GM18505 (cell line): ENCODE measurements at regions not wholly inside any gene's neighbourhood (a gene's known extent, or its start where the extent isn't known, plus 50 kb on each side); places are given as distances from the start of the nearest gene placed in this dataset.

Experiments used
- ATAC-seq: cut with Tn5 transposase; IDR thresholded peaks from one replicate; pipeline ENCODE4 v1.9.1; 2021; ENCODE audit not compliant: unreplicated experiment
- POLR2A ChIP-seq: IDR thresholded peaks from 4 replicates; pipeline ENCODE4 v1.6.1; 2011; ENCODE audit warnings: borderline replicate concordance; ENCODE audit not compliant: insufficient read depth, insufficient read length; ENCODE audit errors: extremely low read depth

DNA sequence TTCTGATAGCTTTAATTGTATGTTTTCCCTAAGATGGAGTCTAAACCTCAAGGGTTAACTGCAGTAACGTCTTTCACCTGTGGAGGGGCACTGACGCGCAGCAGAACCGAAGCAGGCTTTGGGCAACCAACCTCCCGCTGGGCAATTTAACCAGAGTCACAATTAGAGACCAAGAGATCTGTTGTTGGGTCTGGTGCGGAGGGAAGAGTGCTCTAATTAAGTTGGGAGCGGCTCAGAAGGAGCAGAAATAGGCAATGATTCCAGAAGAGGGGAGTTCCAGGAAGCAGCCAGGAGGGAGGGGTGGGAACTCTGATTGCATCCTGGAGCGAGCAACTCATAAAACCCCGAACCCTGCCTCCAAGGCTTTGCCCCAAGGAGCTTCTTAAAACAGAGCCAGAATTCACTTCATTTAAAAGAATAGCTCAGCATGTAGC, 245.8 kb downstream of the PAX3 start:
- ATAC-seq = peak; percentile 80
- no peak for TF ChIP-seq POLR2A

DNA sequence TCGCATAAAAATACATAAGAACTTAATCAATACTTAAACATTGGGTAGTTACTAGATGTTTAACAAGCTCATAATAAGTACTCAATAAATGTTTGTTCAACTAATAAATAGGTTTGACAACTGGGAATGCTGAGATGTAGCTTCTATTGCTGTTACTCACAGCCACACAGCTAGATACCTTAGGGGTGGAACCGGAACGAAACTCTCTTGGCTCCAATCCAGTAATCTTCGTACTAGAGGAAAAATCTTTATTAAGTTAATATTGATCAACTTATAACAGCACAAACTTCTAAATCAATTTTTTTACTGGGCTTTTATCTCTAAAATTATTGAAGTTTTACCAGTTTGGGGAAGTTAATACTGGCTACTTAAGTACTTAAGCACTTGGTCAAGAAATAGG, 247.8 kb downstream of the PAX3 start:
- ATAC-seq = no peak
- no peak for TF ChIP-seq POLR2A

DNA sequence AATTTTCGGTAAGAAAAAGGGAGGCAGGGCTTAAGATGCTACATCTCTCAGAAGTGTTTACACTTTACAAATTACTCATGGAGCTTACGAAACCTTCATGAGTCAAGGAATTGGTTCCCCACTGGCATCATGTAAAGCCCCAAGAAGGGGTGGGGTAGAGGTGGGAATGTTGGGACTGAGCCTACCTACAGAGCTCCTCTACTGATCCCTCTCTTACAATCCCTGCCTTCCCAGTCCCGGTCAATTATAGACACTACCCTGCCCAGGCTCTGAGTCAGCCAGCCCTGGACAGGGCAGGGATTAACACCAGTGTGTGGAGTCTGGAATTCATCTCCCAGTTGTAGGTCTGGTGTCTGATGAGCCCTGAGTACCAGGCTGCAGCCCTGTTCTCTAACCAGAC, 248.9 kb downstream of the PAX3 start:
- no peak for TF ChIP-seq POLR2A
- ATAC-seq = no peak

DNA sequence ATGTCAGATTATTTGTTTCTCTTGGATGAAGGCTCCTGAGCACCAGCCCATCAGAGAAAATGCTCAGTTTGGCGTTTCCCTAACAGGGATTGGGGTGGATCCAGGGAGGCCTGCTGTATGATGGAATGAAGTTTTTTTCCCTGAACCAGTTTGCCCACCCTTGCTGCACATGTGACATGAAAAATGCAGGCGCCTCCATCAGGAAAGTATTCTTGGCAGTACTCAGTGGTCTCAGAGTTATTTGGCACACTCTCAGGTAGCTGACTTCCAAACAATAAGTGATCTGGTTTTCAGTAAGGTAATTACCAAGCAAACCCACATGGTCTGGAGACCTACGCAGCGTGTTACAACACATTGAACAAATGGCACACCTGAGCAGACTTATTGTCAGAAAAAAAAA, 254.9 kb downstream of the PAX3 start:
- no peak for ATAC-seq
- TF ChIP-seq POLR2A = no peak

DNA sequence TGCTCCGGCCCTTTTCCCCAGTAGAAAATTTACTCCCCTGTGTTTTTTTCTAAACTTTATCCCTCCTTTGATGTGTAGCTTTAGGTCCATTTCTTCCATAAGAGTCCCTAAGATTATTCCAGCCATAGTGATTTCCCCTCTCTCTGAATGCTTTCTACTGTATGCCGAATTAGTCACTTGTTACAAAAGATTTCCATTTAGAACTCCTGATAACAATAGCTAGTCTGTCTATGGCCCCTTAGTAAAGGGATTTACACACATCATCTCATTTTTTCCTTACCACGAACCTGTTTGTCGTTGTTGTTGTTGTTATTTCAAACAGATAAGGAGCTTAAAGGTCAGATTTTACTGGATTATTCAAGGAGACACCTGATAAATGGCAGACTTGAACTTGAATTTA, 256.1 kb downstream of the PAX3 start:
- ATAC-seq = no peak
- no peak for TF ChIP-seq POLR2A

DNA sequence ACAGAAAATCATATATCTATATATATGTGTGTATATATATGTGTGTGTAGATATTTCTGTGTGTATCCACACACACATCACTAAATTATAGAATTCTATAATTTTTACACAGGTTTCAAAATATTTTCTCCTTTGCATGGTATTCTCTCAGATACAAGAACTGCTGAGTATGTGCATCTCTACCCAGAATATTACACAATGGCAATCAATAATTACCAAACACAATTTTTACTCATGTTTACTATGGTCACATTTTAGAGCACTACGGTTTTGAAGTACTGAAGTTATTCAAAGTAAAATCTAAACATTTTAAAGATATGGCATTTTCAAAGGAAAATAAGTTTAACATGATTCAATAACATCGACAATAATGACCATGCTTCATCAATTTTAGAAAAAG, 258.5 kb downstream of the PAX3 start:
- no peak for TF ChIP-seq POLR2A
- ATAC-seq = no peak

DNA sequence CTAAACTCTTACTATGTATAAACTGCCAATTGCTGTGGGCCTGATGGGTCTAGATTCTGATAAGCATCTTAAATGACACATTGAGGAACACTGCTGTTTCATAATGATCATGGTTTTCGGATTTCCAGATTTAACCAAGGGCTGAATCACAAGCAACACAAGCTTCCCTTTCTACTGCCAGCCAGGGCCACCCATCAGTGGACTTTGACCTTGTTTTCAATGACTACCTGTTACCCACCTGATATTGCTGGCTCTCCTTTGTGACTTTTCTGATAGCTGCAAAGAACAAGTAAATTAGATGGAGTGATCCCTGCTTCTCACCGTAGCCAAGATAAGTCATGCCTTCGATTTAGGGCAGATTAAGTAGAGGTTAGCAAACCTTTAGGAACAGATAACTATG, 259.0 kb downstream of the PAX3 start:
- no peak for TF ChIP-seq POLR2A

DNA sequence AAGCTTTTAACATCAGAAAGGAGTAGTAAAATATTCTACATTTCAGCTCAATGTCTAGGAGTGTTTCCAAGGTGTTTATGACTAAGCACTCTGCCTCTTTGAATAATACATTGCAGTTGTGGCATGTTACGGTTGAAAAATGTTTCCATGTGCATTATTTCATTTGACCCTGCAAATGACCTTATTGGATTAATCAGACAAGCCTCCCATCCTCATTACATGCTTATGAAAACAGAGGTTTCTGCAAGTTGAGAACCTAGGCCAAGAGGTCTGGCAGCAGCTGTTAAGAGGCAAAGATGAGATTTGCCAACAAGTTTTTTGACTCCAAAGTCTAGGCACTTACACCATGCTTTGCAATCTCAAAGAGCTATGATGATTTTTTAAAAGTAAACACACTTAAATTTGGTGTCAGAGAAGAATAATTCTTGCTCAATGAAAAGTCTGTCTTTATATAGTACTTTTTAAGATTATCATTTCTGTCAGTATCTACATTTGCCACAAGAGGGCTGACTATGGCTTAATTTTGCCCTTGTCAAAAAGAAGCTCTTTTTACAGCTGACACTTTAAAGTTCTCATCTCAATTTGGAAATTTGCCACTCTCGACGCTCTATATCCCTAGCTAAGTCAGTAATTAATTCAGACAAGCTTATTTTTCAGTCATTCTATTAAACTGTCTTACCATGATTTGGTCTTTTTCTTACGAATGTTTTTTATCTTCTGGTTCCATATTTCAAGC, 260.6 kb downstream of the PAX3 start:
- ATAC-seq = no peak
- TF ChIP-seq POLR2A = no peak

More for the DNA sequence above, 259.0 kb downstream of the PAX3 start:
- no peak for ATAC-seq

DNA sequence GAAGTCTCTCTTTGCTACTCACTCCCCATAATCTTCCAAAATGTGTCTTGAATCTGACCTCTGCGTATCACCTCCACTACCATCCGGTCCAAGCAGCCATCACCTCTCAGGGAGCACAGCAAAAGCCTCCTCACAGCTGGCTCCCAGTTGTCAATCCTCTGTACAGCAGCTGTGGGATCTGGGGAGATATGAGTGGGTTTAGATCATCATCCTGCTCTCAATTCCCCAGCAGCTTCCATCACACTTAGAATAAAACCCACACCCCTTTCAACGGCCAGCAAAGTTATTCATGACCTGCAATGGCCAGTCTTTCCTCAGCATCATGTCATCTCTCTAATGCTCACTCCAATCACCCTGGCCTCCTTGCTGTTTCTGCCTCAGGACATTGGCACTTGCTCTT, 261.6 kb downstream of the PAX3 start:
- no peak for ATAC-seq
- no peak for TF ChIP-seq POLR2A

DNA sequence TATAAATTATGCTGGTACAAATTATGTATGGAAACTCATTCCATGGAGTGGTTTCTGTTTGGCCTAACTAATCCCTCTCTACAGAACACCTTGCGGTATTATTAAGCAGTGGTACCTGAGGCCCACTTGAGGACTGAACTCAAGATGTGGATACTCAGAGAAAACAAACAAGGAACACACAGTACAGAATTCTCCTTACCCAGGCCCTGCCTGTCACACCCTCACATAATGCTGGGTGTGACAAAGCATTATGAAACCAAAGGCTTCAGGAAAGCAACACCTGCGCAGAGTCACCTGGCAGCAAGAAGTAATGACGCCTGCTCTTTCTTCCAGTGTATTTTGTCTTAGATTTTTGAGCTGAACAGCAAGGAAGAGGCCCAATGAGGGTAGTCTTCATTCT, 264.7 kb downstream of the PAX3 start:
- no peak for TF ChIP-seq POLR2A

DNA sequence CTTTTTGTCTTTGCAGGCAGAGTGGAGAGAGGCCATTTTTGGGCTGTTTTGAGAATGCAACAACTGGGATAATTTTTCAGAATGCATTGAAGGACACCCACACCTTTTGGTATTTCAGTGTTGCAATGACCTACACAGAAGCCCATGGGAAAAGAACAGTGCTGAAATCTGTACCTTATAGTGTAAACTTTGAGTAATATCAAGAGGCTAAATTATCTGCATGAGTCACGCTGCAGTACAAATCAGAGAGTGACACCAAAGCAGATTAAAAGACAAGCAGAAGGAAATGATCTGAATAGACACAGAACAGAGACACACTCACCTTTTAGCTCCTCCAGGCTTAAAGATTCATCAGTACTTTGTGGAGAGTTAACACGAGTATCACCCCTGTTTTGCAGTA, 265.3 kb downstream of the PAX3 start:
- no peak for TF ChIP-seq POLR2A
- ATAC-seq = no peak

More for the DNA sequence above, 264.7 kb downstream of the PAX3 start:
- ATAC-seq = no peak

DNA sequence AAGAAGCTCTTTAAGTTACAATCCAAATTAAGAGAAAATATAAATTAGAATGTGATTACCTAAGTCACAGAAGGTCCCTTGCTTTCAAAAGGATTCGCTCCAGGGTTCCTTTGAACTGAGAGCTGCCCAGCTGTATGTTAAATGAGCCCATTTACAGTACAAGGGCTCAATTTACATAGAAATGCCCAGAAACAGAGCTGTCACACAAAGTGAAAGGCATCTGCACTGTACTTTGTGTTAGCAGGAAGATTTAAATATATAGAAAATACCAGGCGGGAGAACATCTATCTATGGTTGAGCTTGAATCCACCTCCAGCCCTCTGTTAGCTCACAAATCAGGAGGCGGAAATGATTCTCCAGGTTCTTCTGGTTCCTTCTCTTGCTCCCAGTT, 272.9 kb downstream of the PAX3 start:
- ATAC-seq = no peak
- no peak for TF ChIP-seq POLR2A

DNA sequence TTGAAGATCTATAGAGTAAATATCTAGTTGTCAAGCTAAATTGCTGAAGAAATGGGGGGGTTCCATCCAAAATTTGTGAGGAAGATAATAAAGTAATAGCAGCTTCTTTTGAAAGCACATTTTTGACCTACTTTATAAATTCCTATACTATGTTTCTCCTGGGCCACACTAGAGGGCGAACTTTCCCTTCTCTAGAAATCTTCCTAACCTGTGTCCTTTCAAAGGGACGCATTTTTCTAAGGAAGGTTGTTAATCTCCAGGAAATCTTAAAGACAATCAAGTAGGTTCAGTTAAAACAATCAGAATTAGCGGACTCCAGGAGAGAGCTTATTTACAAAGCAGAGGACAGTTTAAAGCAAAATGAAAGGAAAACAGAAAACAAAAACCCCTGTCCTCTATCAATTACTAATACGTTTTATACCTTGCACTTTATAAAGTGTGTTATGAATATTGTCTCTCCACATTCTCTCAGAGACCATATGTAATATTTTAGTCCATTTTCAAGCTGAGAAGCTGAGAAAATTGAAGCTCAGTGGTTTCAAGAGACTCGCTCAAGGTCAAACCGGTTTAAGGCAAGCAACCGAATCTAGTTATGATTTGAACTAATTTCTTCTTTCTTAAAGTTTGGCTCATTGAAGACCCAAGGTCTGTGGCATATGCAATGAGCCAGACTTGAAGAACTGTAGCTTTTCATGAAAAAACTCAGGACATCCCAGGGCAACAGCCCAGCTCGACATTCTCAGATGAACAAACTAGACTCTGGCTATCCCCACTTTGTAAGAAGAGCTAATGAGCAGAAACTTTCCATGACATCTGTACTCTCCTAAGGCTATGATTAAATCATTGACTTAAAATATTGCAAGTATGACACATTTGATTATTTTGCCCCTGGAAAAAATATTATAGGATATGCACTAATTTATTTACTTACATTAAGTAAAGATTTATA, 273.6 kb downstream of the PAX3 start:
- TF ChIP-seq POLR2A = no peak
- ATAC-seq = no peak
